Bone marrow (tissue), 2 donors: ENCODE measurements at regions not wholly inside any gene's neighbourhood (a gene's known extent, or its start where the extent isn't known, plus 50 kb on each side); places are given as distances from the start of the nearest gene placed in this dataset.

Source experiments
- DNase-seq, 2 donors: peaks; one replicate each; lab custom pipeline; 2025; lab: John Stamatoyannopoulos, UW

GRCh38 chr4:184528713-184529112, 54.4 kb upstream of the IRF2 start:
- DNase-seq: no peak

- DNase-seq: no peak
Observed at GRCh38 chr4:184528051-184528450, 53.7 kb upstream of the IRF2 start.

DNA sequence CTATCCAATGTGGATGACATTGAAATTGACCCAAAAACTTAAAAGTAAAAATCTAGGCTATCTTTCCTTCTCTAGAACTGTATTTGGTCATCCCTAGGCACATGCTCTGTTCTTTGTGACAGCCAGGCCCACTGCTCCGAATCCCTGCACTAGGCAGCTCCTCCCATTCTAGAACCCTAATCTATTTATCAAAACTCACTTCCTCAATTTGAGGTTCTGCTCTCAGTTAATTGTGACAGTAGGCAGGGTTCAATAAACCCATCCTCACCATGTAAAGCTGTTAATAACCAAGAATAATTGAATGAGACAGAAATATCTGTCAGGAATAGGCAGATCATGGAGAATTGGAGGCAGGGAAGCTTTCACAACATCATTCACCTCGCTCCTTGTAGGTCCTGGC, 51.9 kb upstream of the IRF2 start:
- DNase-seq: no peak
